ENCODE measurements at regions not wholly inside any gene's neighbourhood (a gene's known extent, or its start where the extent isn't known, plus 50 kb on each side); places are given as distances from the start of the nearest gene placed in this dataset.

GRCh38 chr4:96887857-96888256 lies 1048.0 kb downstream of the PDHA2 start:
- TF ChIP-seq CTCF (conservative IDR thresholded peaks at IDR 0.05; ENCODE audit: low read length) = no peak
- TF ChIP-seq EZH2phosphoT487 (IDR thresholded peaks at IDR 0.05; ENCODE audit: borderline replicate concordance, low read depth, low read length) = no peak

Data from OCI-LY7 (cell line).